CD14-positive monocyte (primary cell): ENCODE measurements at regions not wholly inside any gene's neighbourhood (a gene's known extent, or its start where the extent isn't known, plus 50 kb on each side); places are given as distances from the start of the nearest gene placed in this dataset.

ENCODE experiments used
- DNase-seq, 3 donors: peaks; one replicate each; pipeline ENCODE4 v3.0.0-alpha.2; 2011 to 2022
- H2AFZ ChIP-seq: 2 replicates; pipeline ENCODE4 v1.6.0; 2012; ENCODE audit warnings: mild to moderate bottlenecking, low read depth, low read length, inconsistent platforms; ENCODE audit not compliant: insufficient read depth, poor library complexity, severe bottlenecking
- H3K27ac ChIP-seq, 2 donors: 1 replicate in 1 of 2; 2 replicates in 1 of 2; pipeline ENCODE4 v1.5.1; 2012 to 2013; ENCODE audit warnings: low read length in 2 of 2, control low read depth in 1 of 2, inconsistent platforms in 1 of 2, low read depth in 1 of 2, mild to moderate bottlenecking in 1 of 2
- H3K27me3 ChIP-seq, 2 donors: one replicate each; pipeline versions ENCODE4 v1.6.0 to v1.6.1; 2011 to 2013; ENCODE audit warnings: low read length in 2 of 2; ENCODE audit not compliant: control insufficient read depth in 2 of 2, insufficient read depth in 2 of 2
- H3K36me3 ChIP-seq, 2 donors: replicated peaks in 1 of 2; 1 replicate in 1 of 2; 2 replicates in 1 of 2; pipeline versions ENCODE4 v1.5.1 to v1.6.1; 2012 to 2013; ENCODE audit warnings: low read length in 2 of 2, control low read depth in 1 of 2, inconsistent platforms in 1 of 2, mild to moderate bottlenecking in 1 of 2; ENCODE audit not compliant: insufficient read depth in 2 of 2, control insufficient read depth in 1 of 2
- H3K4me1 ChIP-seq, 2 donors: 1 replicate in 1 of 2; 2 replicates in 1 of 2; pipeline versions ENCODE4 v1.5.1 to v1.6.1; 2012 to 2013; ENCODE audit warnings: low read length in 2 of 2, control low read depth in 1 of 2, inconsistent platforms in 1 of 2, mild to moderate bottlenecking in 1 of 2, moderate library complexity in 1 of 2; ENCODE audit not compliant: insufficient read depth in 2 of 2, control insufficient read depth in 1 of 2
- H3K4me2 ChIP-seq: replicated peaks from 2 replicates; pipeline ENCODE3; 2012; ENCODE audit warnings: low read length, moderate library complexity, mild to moderate bottlenecking; ENCODE audit not compliant: poor library complexity, severe bottlenecking; ENCODE audit errors: extremely low read depth
- H3K4me3 ChIP-seq, 3 experiments: fragments of 200-600 bp in 1 of 3; sonication (generic) in 1 of 3; replicated peaks in 1 of 3; 1 replicate in 2 of 3; 2 replicates in 1 of 3; pipeline ENCODE4 v1.5.1; 2011 to 2013; ENCODE audit warnings: low read length in 3 of 3, mild to moderate bottlenecking in 3 of 3, control low read depth in 2 of 3, low read depth in 2 of 3, inconsistent platforms in 1 of 3, moderate library complexity in 1 of 3
- H3K79me2 ChIP-seq: 2 replicates; pipeline ENCODE4 v1.6.0; 2012; ENCODE audit warnings: mild to moderate bottlenecking, control low read depth, inconsistent platforms, low read length, moderate library complexity; ENCODE audit not compliant: insufficient read depth
- H3K9ac ChIP-seq: 2 replicates; pipeline ENCODE4 v1.6.0; 2017; ENCODE audit warnings: low read length, mild to moderate bottlenecking; ENCODE audit not compliant: insufficient read depth, poor library complexity, severe bottlenecking
- H3K9me3 ChIP-seq, 2 donors: replicated peaks in 1 of 2; 1 replicate in 1 of 2; 2 replicates in 1 of 2; pipeline versions ENCODE4 v1.5.1 to v1.6.1; 2012 to 2013; ENCODE audit warnings: low read length in 2 of 2, control low read depth in 1 of 2; ENCODE audit not compliant: control insufficient read depth in 1 of 2, insufficient read depth in 1 of 2
- H4K20me1 ChIP-seq: 2 replicates; pipeline ENCODE4 v1.6.0; 2012; ENCODE audit warnings: mild to moderate bottlenecking, low read length, control low read depth, moderate library complexity; ENCODE audit not compliant: insufficient read depth
- H3K27ac Mint-ChIP-seq, 7 donors: one replicate each; pipeline ENCODE4 v1.8.0; 2020; ENCODE audit warnings: mild to moderate bottlenecking in 7 of 7, mixed read lengths in 7 of 7, moderate library complexity in 6 of 7, inconsistent platforms in 2 of 7
- H3K27me3 Mint-ChIP-seq, 3 donors: one replicate each; pipeline ENCODE4 v1.8.0; 2021 to 2022; ENCODE audit warnings: low read depth in 3 of 3, mild to moderate bottlenecking in 3 of 3, mixed read lengths in 3 of 3, moderate library complexity in 3 of 3, inconsistent platforms in 1 of 3
- H3K36me3 Mint-ChIP-seq, 2 donors: one replicate each; pipeline ENCODE4 v1.8.0; 2020; ENCODE audit warnings: mixed read lengths in 2 of 2, inconsistent platforms in 1 of 2, mild to moderate bottlenecking in 1 of 2
- H3K4me1 Mint-ChIP-seq: one replicate; pipeline ENCODE4 v1.8.0; 2020; ENCODE audit warnings: mild to moderate bottlenecking, mixed read lengths
- H3K4me3 Mint-ChIP-seq, 2 donors: one replicate each; pipeline ENCODE4 v1.8.0; 2020; ENCODE audit warnings: mild to moderate bottlenecking in 2 of 2, mixed read lengths in 2 of 2, moderate library complexity in 1 of 2
- H3K9me3 Mint-ChIP-seq, 7 donors: one replicate each; pipeline ENCODE4 v1.8.0; 2020 to 2022; ENCODE audit warnings: mixed read lengths in 7 of 7, mild to moderate bottlenecking in 6 of 7, moderate library complexity in 6 of 7, inconsistent platforms in 2 of 7
- WGBS: methylation state at CpG from one replicate; pipeline ENCODE4 v1.1.5; 2013; ENCODE audit warnings: missing lambda C conversion rate; ENCODE audit not compliant: insufficient coverage; 5-methylcytosine and 5-hydroxymethylcytosine counted together
- intact Hi-C, 2 donors: fragments of 100-400 bp; cut with micrococcal nuclease; formaldehyde crosslinking; loops; one replicate each; pipeline versions ENCODE4 v1.15.0 to v1.15.1; 2023
- TF ChIP-seq, protein P1 (sequence below): fragments of 200-600 bp; IDR thresholded peaks from one replicate; pipeline ENCODE4 v1.8.0; 2022; ENCODE audit warnings: antibody characterized with exemption, mild to moderate bottlenecking

- Histone ChIP-seq H3K4me2 (no peak overlapping the region), H3K79me2 (no peaks in the 10 kb centered on the region), H3K36me3 (no peaks in the 10 kb centered on the region), H3K4me3 (no peak overlapping the region), H3K4me1 (no peaks in the 10 kb centered on the region), H2AFZ (no peak overlapping the region), H3K9ac (no peak overlapping the region), H3K27ac (no peak overlapping the region), H3K27me3 (peaks cover 0 to 6% of the 10 kb centered on the region in 2 donors), H4K20me1 (no peaks in the 10 kb centered on the region), H3K9me3 (no peaks in the 10 kb centered on the region)
- intact Hi-C loops = no loop called here
- 58% methylated on average over 2 of the region's 2 CpGs for WGBS
- Mint-ChIP-seq H3K9me3 (peaks cover 0 to 2% (median 0%) of the 10 kb centered on the region in 7 donors), H3K27me3 (peaks cover 2 to 15% (median 8%) of the 10 kb centered on the region in 3 donors), H3K4me1 (no peaks in the 10 kb centered on the region), H3K27ac (no peak overlapping the region), H3K4me3 (no peak overlapping the region), H3K36me3 (no peaks in the 10 kb centered on the region)
- TF ChIP-seq, protein P1, sequence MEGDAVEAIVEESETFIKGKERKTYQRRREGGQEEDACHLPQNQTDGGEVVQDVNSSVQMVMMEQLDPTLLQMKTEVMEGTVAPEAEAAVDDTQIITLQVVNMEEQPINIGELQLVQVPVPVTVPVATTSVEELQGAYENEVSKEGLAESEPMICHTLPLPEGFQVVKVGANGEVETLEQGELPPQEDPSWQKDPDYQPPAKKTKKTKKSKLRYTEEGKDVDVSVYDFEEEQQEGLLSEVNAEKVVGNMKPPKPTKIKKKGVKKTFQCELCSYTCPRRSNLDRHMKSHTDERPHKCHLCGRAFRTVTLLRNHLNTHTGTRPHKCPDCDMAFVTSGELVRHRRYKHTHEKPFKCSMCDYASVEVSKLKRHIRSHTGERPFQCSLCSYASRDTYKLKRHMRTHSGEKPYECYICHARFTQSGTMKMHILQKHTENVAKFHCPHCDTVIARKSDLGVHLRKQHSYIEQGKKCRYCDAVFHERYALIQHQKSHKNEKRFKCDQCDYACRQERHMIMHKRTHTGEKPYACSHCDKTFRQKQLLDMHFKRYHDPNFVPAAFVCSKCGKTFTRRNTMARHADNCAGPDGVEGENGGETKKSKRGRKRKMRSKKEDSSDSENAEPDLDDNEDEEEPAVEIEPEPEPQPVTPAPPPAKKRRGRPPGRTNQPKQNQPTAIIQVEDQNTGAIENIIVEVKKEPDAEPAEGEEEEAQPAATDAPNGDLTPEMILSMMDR = no peak
- DNase-seq = no peak
Observed at GRCh38 chr14:34237677-34238076, 224.4 kb downstream of the SPTSSA start.

DNA sequence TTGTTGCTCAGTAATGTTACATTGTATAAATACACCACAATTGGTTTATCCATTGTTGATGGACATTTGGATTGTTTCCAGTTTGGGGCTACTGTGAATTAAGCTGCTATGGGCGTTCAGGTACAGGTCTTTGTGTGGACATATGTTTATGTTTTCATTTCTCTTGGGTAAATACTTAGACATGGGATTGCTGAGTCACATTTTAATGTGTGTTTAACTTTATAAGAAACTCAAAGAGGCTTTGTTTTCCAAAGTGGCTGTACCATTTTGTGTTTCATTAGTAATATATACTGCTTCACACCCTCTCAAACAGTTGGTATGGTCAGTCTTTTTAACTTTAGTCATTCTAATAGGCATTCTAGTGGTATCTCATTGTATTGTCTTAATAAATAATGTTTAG lies 225.0 kb downstream of the SPTSSA start:
- Mint-ChIP-seq H3K9me3 (peaks cover 0 to 2% (median 0%) of the 10 kb centered on the region in 7 donors), H3K4me3 (no peak overlapping the region), H3K27ac (no peak overlapping the region), H3K27me3 (peaks cover 2 to 12% (median 9%) of the 10 kb centered on the region in 3 donors), H3K36me3 (no peaks in the 10 kb centered on the region), H3K4me1 (no peaks in the 10 kb centered on the region)
- Histone ChIP-seq H3K27ac (no peak overlapping the region), H3K4me1 (no peaks in the 10 kb centered on the region), H3K4me3 (no peak overlapping the region), H3K4me2 (no peak overlapping the region), H3K9me3 (no peaks in the 10 kb centered on the region), H4K20me1 (no peaks in the 10 kb centered on the region), H3K36me3 (no peaks in the 10 kb centered on the region), H3K27me3 (peaks cover 0 to 6% of the 10 kb centered on the region in 2 donors), H2AFZ (no peak overlapping the region), H3K79me2 (no peaks in the 10 kb centered on the region), H3K9ac (no peak overlapping the region)
- no peak for DNase-seq
- TF ChIP-seq, protein P1 = no peak
- WGBS = 100% methylated on average over 1 of the region's 1 CpG
- intact Hi-C loops = no loop called here
